ENCODE measurements at regions not wholly inside any gene's neighbourhood (a gene's known extent, or its start where the extent isn't known, plus 50 kb on each side); places are given as distances from the start of the nearest gene placed in this dataset.
"Not testable (repeated sequence)": the region's sequence is repeated elsewhere in the genome, so short reads cannot be mapped to it uniquely, and the experiment has no call there.

GRCh38 chr6:8361259-8361658, 74.1 kb downstream of the SLC35B3 start:
- DNase-seq (ENCODE audit: low read depth) = no peak

GRCh38 chr6:8352966-8353340, 82.4 kb downstream of the SLC35B3 start:
- DNase-seq (ENCODE audit: low read depth) = no peak

DNA sequence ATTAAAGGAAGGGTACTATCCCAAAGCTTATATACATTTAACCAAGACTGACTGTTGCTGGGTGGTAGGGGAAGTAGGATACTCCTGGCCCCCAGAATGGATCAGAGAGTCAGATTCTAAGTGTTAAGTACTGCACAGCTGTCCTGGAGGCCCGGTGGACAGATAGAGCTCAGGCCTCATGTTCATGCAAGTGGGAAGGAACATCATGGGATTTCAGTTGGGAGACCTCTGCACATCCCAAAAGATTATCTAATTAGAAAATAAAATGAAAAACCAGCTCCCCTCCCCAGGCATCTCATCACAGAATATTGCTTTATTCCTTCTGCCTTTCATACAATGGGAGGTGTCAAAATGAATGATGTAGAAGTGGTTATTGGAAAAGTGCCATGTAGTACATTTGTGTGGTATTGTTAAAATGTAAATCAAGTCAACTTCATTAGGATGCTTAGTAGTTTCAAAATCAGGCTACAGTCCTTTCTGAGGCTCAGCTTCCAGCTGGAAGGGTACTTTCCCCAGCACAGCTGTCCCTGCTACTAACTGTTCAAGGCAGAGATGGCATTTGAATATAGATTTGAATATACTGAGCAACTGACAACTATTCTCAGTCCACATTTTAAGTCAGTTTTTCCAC, 82.9 kb downstream of the SLC35B3 start:
- no peak for DNase-seq (ENCODE audit: low read depth)

DNA sequence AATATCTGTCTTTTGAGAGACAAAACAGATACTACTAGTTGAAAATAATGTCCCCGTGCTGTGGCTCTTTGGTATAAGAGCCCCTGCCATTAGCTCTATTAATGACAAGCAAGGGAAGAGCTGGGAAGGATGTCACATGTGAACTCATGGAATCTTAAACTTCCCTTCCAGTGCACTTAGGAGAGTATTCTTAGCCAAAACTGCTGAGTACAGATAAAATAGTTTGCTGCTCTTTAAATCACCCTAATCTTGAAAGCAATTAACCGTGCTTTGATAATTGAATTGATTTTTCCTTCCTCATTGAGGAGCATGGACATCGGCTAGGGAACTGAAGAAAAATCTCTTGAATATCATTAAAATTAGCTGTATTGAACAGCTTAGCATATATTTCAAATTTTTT, 91.7 kb downstream of the SLC35B3 start:
- DNase-seq (ENCODE audit: low read depth) = no peak

DNA sequence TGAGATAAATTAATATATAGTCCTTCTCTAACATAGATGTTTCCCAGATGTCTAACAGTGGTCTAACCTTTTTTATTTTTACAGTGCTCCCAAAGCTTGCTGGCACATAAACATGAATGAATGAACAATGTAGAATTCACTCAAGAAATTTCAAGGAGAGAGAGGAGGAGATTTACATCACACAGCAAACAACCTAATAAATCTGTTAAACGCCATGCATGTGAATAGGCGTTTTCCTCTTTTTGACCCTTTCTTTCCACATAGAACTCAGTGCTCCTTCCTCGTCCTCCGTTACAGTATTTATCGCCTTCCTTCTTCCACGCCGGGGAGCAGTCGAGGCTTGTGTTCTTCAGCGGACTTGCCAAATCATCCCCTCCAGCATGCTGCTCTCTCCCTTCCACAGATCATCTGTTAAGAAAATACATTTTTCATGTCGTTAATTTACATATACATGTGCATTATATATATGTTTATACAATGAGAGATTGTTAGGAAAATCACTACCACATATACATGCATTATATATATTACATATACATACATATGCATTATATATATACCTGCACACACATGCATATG, 93.0 kb downstream of the SLC35B3 start:
- DNase-seq (ENCODE audit: low read depth) = no peak

GRCh38 chr6:8337147-8337546, 98.2 kb downstream of the SLC35B3 start:
- DNase-seq (ENCODE audit: low read depth) = no peak

- no peak for DNase-seq (ENCODE audit: low read depth)
These were observed 98.8 kb downstream of the SLC35B3 start for GRCh38 chr6:8336406-8337057.

DNA sequence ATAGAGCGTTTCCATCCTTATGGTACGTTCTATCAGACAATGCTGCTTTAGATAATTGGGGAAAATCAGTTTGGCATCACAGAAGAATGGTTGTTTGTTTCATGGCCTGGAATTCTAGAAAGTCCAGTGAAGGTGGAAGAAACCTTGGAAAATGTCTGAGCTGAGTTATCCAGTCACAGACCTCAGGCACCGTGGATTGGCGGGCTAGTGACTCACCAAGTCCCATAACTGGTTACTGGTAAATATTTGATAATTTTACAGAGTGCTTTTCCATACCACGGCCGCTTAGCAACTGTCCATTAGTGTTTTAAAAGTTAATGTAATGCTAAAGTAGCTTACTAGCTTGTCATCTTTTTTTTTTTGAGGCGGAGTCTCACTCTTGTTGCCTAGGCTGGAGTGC, 99.4 kb downstream of the SLC35B3 start:
- DNase-seq (ENCODE audit: low read depth) = peak; percentile 15

- no peak for DNase-seq (ENCODE audit: low read depth)
These were observed 100.0 kb downstream of the SLC35B3 start for GRCh38 chr6:8335381-8335780.

- no peak for DNase-seq (ENCODE audit: low read depth)
These were observed 101.2 kb downstream of the SLC35B3 start for GRCh38 chr6:8334113-8334512.

DNA sequence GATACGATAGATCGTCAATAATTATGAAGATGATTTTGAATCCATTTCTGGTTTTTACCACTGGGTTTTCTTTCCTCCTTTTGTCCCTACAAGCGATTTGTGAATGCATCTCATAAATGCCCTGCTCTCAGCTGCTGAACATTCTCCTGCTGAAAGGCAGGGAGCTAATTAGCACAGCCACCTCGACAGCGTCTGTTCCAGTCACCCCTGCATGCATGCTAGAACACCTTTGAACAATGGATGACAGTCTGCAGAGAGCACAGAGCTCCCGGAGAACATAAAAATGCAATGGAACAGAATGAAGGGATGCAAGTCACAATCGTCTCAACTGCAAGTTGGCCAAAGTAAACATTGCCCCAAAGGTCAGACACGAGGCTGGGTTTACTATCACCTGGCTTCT, 105.8 kb downstream of the SLC35B3 start:
- no peak for DNase-seq (ENCODE audit: low read depth)

DNA sequence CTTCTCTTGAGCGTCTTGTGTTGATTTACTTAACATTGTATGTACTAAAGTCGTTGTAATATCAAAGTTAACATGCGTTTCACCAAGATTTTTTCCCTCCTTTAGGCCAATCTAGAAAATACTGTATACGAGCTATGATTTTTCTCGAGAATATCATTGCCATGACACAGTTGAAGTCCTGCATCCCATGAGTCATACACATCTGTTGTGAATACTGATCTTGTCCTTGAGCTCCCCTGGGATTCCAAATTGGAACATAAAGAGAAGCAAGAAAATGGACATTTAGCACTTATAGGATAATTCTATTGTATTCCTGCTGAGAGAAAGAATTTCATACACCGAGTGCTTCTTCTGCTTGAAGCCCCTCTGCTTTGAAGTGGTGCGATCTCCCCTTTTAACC, 109.6 kb downstream of the SLC35B3 start:
- peak; percentile 11 for DNase-seq (ENCODE audit: low read depth)

GRCh38 chr6:8322659-8323058, 112.7 kb downstream of the SLC35B3 start:
- DNase-seq (ENCODE audit: low read depth) = no peak

- no peak for DNase-seq (ENCODE audit: low read depth)
These were observed 113.5 kb downstream of the SLC35B3 start for GRCh38 chr6:8321671-8322404.

- DNase-seq (ENCODE audit: low read depth) = no peak
These were observed 120.2 kb downstream of the SLC35B3 start for GRCh38 chr6:8315154-8315553.

DNA sequence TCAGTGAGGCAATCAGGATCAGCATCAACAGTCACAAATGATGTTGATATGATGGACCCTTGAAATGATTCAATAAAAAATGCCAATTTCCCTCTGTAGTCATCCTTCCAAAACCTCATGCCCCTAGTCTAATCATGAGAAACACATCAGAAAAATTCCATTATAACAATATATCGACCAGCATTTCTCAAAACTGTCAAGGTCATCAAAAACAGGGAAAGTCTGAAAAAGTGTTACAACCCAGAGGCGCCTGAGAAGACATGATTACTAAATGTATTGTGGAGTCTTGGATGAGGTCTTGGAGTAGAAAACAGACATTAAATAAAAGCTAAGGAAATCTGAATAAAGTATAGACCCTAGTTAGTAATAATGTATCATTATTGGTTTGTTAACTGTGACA, 133.8 kb downstream of the SLC35B3 start:
- no peak for DNase-seq (ENCODE audit: low read depth)

DNA sequence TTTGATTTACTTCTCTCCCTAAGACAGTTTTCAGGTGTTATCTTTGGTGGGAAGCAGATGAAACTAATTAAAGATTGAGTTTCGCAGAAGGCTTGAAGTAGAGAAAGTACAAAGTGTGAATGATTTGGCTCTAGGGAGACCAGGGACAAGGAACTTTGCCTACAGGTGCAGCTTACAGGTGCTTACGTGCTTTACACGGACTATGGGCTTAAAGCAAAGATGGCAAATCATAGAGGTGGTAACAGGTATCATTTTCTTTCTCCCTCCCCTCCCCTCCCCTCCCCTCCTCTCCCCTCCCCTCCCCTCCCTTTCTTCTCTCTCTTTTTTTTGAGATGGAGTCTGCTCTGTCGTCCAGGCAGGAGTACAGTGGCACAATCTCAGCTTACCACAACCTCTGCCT, 136.3 kb downstream of the SLC35B3 start:
- no peak for DNase-seq (ENCODE audit: low read depth)

- DNase-seq (ENCODE audit: low read depth) = not testable (repeated sequence)
These were observed 152.4 kb downstream of the SLC35B3 start for GRCh38 chr6:8282946-8283345.

DNA sequence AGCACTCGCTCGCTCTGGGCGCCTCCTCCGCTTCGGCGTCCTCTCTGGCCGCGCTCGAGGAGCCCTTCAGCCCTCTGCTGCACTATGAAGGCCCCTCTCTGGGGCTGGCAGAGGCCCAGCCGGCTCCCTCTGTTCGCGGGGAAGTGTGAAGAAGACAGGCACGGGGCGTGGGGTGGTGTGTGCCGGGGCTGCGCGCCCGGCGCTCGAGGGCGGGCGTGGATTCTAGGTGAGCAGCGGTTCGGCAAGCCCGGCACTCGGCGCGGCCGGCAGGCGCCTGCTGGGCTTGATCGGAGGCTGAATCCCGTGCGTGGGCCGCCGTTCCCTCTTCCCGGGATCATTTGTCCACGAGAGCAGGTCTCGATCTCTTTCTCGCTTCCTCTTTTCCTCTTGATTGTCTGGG, 153.0 kb downstream of the SLC35B3 start:
- no peak for DNase-seq (ENCODE audit: low read depth)

- DNase-seq (ENCODE audit: low read depth) = no peak
These were observed 156.1 kb downstream of the SLC35B3 start for GRCh38 chr6:8279041-8279805.

DNA sequence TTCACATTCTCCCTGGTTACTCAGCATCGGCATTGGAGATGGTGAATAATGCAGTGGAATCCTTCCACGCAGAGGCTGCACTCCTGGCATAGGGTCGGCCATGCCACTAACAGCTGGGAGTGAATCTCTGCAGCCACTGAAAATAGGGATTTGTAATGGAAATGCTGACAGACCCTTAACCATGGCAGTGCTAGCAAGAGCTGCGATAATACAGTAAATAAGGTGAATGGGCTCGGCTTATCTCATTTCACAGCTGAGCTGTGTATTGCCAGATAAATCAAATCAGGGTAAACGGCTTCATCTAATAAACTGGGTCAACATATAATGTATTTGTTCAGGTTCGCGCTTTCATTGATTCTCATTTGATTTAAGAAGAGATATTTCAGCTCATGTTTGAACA, 156.8 kb downstream of the SLC35B3 start:
- DNase-seq (ENCODE audit: low read depth) = no peak

DNA sequence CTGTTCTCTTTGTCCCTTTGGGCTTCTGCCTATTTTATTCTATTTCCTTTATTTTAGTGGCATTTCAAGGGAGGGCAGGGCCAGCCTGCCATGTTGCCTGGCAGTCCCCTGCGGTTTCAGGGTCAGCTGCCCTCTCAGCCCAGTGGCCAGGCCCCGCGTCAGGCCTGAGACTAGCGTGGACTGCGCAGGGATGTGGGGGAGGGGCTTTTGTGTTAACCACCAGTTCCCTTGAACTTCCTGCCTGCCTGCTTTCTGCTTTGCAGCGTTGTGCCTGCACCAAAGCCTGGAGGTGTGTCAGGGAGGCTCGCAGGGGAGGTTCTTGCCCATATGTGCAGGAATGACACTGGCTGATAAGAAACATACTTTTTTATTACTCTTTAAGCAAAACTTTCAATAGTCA, 157.6 kb downstream of the SLC35B3 start:
- peak; percentile 13 for DNase-seq (ENCODE audit: low read depth)

Measured in Daoy (cell line).